GM06990 (cell line): ENCODE measurements at regions not wholly inside any gene's neighbourhood (a gene's known extent, or its start where the extent isn't known, plus 50 kb on each side); places are given as distances from the start of the nearest gene placed in this dataset.

Experiments
- DNase-seq: peaks from one replicate; pipeline ENCODE4 v3.0.0-alpha.2; 2011; ENCODE audit not compliant: insufficient read length; ENCODE audit errors: extremely low read depth
- H3K27me3 ChIP-seq: replicated peaks from 2 replicates; pipeline ENCODE4 v1.6.0; 2011; ENCODE audit warnings: low read length; ENCODE audit not compliant: control insufficient read depth, insufficient read depth
- H3K36me3 ChIP-seq: 2 replicates; pipeline ENCODE4 v1.5.1; 2011; ENCODE audit warnings: low read length; ENCODE audit not compliant: control insufficient read depth, insufficient read depth
- H3K4me3 ChIP-seq: replicated peaks from 2 replicates; pipeline ENCODE4 v1.5.1; 2011; ENCODE audit warnings: low read depth, mild to moderate bottlenecking, control low read depth, low read length
- CTCF ChIP-seq: IDR thresholded peaks from 2 replicates; pipeline ENCODE4 v1.5.1; 2011; ENCODE audit warnings: low read length, control low read depth, mild to moderate bottlenecking, inconsistent platforms; ENCODE audit not compliant: insufficient read depth, poor library complexity, severe bottlenecking

- Histone ChIP-seq H3K4me3 (no peak overlapping the region), H3K27me3 (no peaks in the 10 kb centered on the region), H3K36me3 (no peaks in the 10 kb centered on the region)
- TF ChIP-seq CTCF = no peak
- DNase-seq = no peak
Observed at GRCh38 chr7:34207810-34208209, 302.5 kb downstream of the BMPER start.

GRCh38 chr7:34208878-34209621 is 303.7 kb downstream of the BMPER start:
- Histone ChIP-seq H3K36me3 (no peaks in the 10 kb centered on the region), H3K4me3 (no peak overlapping the region), H3K27me3 (no peaks in the 10 kb centered on the region)
- no peak for DNase-seq
- TF ChIP-seq CTCF = no peak

GRCh38 chr7:34211018-34211417 is 305.7 kb downstream of the BMPER start:
- no peaks in the 10 kb centered on the region for H3K36me3 ChIP-seq
- no peak overlapping the region for H3K4me3 ChIP-seq
- no peak for DNase-seq
- TF ChIP-seq CTCF = no peak
- H3K27me3 ChIP-seq = no peaks in the 10 kb centered on the region

GRCh38 chr7:34217972-34218371 is 312.6 kb downstream of the BMPER start:
- no peak overlapping the region for H3K4me3 ChIP-seq
- H3K27me3 ChIP-seq = no peaks in the 10 kb centered on the region
- no peak for DNase-seq
- no peaks in the 10 kb centered on the region for H3K36me3 ChIP-seq
- no peak for TF ChIP-seq CTCF

GRCh38 chr7:34219153-34219718 is 313.9 kb downstream of the BMPER start:
- DNase-seq = no peak
- Histone ChIP-seq H3K4me3 (no peak overlapping the region), H3K27me3 (no peaks in the 10 kb centered on the region), H3K36me3 (no peaks in the 10 kb centered on the region)
- no peak for TF ChIP-seq CTCF
